ENCODE measurements at regions not wholly inside any gene's neighbourhood (a gene's known extent, or its start where the extent isn't known, plus 50 kb on each side); places are given as distances from the start of the nearest gene placed in this dataset.

DNA sequence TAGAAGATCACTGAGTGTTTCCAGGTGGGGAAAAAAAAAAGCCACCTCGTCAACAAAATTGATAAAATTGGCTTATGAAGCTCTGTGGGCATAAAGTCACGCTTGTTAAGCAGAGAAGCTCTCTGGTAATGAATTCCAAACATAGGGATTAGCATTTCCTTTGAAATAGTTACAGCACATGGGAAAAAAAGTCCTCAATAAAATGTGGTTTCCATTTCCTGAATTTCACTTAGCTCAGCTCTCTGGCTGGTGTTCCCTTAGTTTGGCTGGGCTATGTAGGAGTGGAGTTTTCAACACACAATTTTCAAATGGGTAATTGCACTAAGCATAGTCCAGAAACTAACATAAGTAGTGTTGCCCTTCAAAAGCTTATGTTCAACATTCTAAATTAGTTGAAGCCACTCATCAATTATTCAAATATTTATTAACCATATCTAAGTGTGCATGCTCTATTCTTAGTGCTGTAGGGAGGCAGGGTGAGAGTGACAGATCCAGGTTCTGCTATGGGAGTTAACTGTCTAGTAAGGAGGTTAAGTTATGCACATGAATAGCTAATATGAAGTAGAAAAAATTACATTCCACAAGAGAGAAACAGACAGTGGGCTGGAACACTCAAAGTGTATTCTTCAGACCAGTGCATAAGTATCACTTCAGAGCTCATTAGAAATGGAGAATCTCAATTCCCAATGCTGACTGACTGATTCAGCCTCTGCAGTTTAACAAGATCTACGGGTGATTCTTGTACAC is 445.7 kb downstream of the SMARCA1 start:
- Histone ChIP-seq H3K36me3 (no peaks in the 10 kb centered on the region), H3K27me3 (no peaks in the 10 kb centered on the region), H3K9me3 (no peaks in the 10 kb centered on the region), H3K4me1 (no peaks in the 10 kb centered on the region), H3K27ac (no peak overlapping the region), H3K4me3 (no peak overlapping the region)
- DNase-seq, result no peak
- TF ChIP-seq, protein P1, sequence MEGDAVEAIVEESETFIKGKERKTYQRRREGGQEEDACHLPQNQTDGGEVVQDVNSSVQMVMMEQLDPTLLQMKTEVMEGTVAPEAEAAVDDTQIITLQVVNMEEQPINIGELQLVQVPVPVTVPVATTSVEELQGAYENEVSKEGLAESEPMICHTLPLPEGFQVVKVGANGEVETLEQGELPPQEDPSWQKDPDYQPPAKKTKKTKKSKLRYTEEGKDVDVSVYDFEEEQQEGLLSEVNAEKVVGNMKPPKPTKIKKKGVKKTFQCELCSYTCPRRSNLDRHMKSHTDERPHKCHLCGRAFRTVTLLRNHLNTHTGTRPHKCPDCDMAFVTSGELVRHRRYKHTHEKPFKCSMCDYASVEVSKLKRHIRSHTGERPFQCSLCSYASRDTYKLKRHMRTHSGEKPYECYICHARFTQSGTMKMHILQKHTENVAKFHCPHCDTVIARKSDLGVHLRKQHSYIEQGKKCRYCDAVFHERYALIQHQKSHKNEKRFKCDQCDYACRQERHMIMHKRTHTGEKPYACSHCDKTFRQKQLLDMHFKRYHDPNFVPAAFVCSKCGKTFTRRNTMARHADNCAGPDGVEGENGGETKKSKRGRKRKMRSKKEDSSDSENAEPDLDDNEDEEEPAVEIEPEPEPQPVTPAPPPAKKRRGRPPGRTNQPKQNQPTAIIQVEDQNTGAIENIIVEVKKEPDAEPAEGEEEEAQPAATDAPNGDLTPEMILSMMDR (IDR thresholded peaks at IDR 0.05), result no peak
- no peak for TF ChIP-seq POLR2A (IDR thresholded peaks at IDR 0.05)

DNA sequence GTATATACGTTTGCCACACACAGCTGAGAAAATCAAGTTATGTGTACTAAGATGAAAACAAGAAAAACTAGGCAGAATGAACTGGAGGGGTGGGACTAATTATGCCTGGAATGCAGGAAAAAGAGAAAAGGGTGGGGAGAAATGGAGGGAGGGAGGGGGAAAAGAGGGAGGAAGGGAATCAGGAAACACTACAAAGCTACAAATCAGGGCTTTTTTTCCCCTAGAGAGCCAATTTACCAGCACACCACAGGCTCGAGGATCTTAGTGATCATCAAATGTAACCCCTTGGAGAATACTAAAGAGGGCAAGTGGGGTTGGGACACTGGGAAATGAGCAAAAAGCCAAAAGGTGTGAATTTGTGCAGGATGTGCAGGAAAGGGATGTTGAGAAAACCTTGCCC is 451.9 kb downstream of the SMARCA1 start:
- H3K36me3 ChIP-seq, result no peaks in the 10 kb centered on the region
- no peak for DNase-seq
- H3K9me3 ChIP-seq, result no peaks in the 10 kb centered on the region
- H3K4me3 ChIP-seq, result no peak overlapping the region
- no peaks in the 10 kb centered on the region for H3K27me3 ChIP-seq
- no peak overlapping the region for H3K27ac ChIP-seq
- no peak for TF ChIP-seq POLR2A (IDR thresholded peaks at IDR 0.05)
- TF ChIP-seq, protein P1 (IDR thresholded peaks at IDR 0.05), result no peak
- no peaks in the 10 kb centered on the region for H3K4me1 ChIP-seq

DNA sequence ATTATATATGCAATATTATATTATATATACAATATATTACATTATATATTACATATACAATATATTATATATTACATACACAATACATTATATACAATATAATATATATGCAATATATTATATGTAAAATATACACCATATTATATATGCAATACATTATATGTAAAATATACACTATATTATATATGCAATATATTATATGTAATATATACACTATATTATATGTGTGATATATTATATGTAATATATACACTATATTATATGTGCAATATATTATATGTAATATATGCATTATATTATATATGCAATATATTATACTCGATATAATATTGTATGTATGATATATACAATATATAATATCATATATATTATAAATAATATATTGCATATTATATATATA is 457.4 kb downstream of the SMARCA1 start:
- H3K27me3 ChIP-seq, result no peaks in the 10 kb centered on the region
- H3K4me1 ChIP-seq, result no peaks in the 10 kb centered on the region
- no peak for TF ChIP-seq POLR2A (IDR thresholded peaks at IDR 0.05)
- TF ChIP-seq, protein P1 (IDR thresholded peaks at IDR 0.05), result no peak
- H3K27ac ChIP-seq, result no peak overlapping the region
- DNase-seq, result no peak
- H3K9me3 ChIP-seq, result no peaks in the 10 kb centered on the region
- no peak overlapping the region for H3K4me3 ChIP-seq
- H3K36me3 ChIP-seq, result no peaks in the 10 kb centered on the region

DNA sequence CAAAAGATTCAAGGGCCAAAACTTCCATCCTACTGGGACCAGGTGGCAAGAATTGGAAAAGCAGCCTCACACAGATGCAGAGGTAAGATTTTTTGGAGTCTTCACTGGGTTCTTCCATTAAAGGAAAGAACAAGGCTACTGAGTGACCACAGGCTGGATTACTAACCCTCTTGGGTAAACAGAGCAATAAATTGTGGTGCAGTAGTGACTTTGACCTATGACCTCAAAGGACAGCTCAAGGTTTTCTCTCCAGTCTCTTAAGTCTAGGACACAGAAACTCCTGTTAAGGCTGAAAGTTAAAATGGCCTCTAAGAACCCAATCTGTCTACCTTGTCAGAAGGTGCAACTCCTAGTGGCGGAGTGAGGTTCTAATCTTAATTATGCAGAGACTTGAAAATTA is 464.9 kb downstream of the SMARCA1 start:
- Histone ChIP-seq H3K27ac (no peak overlapping the region), H3K27me3 (no peaks in the 10 kb centered on the region), H3K4me3 (no peak overlapping the region), H3K9me3 (no peaks in the 10 kb centered on the region), H3K4me1 (no peaks in the 10 kb centered on the region), H3K36me3 (no peaks in the 10 kb centered on the region)
- TF ChIP-seq, protein P1 (IDR thresholded peaks at IDR 0.05), result no peak
- no peak for TF ChIP-seq POLR2A (IDR thresholded peaks at IDR 0.05)
- DNase-seq, result no peak

DNA sequence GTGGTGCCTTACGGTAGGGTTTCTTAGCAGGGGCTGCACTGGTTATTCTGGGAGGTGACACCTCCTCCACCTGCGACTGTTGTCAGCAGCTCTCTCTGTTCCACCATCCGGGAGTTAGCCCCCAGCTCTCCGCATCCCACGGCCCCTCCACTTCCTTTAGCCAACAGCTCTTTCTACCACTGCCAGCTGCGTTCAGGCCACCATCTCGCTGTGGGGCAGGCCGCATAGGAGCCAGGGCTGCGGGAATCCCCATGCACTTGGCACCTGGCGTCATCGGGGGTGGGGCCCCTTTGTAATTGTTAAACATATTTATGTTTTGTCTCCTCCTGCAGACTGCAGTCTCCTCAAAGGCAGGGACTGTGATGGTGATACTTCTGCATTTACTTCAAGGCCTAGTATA is 480.2 kb downstream of the SMARCA1 start:
- DNase-seq, result no peak
- no peaks in the 10 kb centered on the region for H3K4me1 ChIP-seq
- H3K27ac ChIP-seq, result no peak overlapping the region
- no peaks in the 10 kb centered on the region for H3K27me3 ChIP-seq
- H3K4me3 ChIP-seq, result no peak overlapping the region
- H3K36me3 ChIP-seq, result no peaks in the 10 kb centered on the region
- no peaks in the 10 kb centered on the region for H3K9me3 ChIP-seq
- no peak for TF ChIP-seq POLR2A (IDR thresholded peaks at IDR 0.05)
- TF ChIP-seq, protein P1 (IDR thresholded peaks at IDR 0.05), result no peak

DNA sequence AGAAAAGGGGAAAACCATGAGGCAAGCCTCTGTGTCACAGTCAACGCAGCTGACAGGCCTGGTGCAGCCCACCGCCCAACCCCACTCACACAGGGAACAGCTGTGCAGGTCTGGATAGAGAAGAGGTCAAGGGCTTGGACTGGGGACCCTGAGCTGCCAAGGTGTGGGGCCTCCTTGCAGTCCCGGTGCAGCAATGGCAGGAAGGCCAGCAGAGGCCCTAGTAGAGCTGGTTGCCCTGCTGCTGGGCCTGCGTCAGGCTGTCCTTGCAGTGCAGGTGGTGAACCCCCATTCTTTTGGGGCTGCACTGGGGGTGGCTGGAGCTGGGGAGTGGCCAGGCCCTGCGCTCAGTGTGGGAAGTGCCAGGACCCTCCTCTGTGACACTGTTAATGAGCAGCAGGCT is 482.0 kb downstream of the SMARCA1 start:
- no peak for DNase-seq
- no peak overlapping the region for H3K4me3 ChIP-seq
- TF ChIP-seq, protein P1 (IDR thresholded peaks at IDR 0.05), result no peak
- TF ChIP-seq POLR2A (IDR thresholded peaks at IDR 0.05), result no peak
- H3K27ac ChIP-seq, result no peak overlapping the region
- no peaks in the 10 kb centered on the region for H3K9me3 ChIP-seq
- H3K27me3 ChIP-seq, result no peaks in the 10 kb centered on the region
- H3K36me3 ChIP-seq, result no peaks in the 10 kb centered on the region
- H3K4me1 ChIP-seq, result no peaks in the 10 kb centered on the region

Measured in Peyer's patch (tissue), 4 donors.